Activated CD8-positive, alpha-beta T cell treated with anti-CD3 and anti-CD28 coated beads for 36 hours (primary cell): ENCODE measurements at regions not wholly inside any gene's neighbourhood (a gene's known extent, or its start where the extent isn't known, plus 50 kb on each side); places are given as distances from the start of the nearest gene placed in this dataset.

Experiments used
- ATAC-seq: fragments of 200-7000 bp; cut with Tn5 transposase; one replicate; pipeline ENCODE4 v1.10.0; 2021; ENCODE audit warnings: mild to moderate bottlenecking, moderate library complexity
- CTCF ChIA-PET: fragments of 350-600 bp; sonication (Branson Sonifier 250); formaldehyde crosslinking; loops from one replicate; lab custom pipeline; 2021; ENCODE audit warnings: antibody characterized with exemption; lab: Charles Lee
- POLR2A ChIA-PET: fragments of 350-600 bp; sonication (Branson Sonifier 250); formaldehyde crosslinking; loops from one replicate; lab custom pipeline; 2021; ENCODE audit warnings: antibody characterized with exemption; lab: Charles Lee
- DNase-seq: peaks from one replicate; pipeline ENCODE4 v3.0.0-alpha.2; 2020
- H3K27ac Mint-ChIP-seq: one replicate; pipeline ENCODE4 v1.8.0; 2021; ENCODE audit warnings: mild to moderate bottlenecking, mixed read lengths
- H3K27me3 Mint-ChIP-seq: one replicate; pipeline ENCODE4 v1.8.0; 2021; ENCODE audit warnings: mixed read lengths
- H3K36me3 Mint-ChIP-seq: one replicate; pipeline ENCODE4 v1.8.0; 2021; ENCODE audit warnings: low read depth, mixed read lengths
- H3K4me1 Mint-ChIP-seq: one replicate; pipeline ENCODE4 v1.8.0; 2021; ENCODE audit warnings: low read depth, mixed read lengths
- H3K4me3 Mint-ChIP-seq: one replicate; pipeline ENCODE4 v1.8.0; 2021; ENCODE audit warnings: mild to moderate bottlenecking, moderate library complexity, mixed read lengths
- H3K9me3 Mint-ChIP-seq: one replicate; pipeline ENCODE4 v1.8.0; 2021; ENCODE audit warnings: mixed read lengths
- CTCF ChIP-seq: fragments of 200-600 bp; IDR thresholded peaks from one replicate; pipeline ENCODE4 v1.8.0; 2022; ENCODE audit warnings: antibody characterized with exemption, mild to moderate bottlenecking
- intact Hi-C: fragments of 100-400 bp; cut with micrococcal nuclease; formaldehyde crosslinking; loops from one replicate; pipeline ENCODE4 v1.10.0; 2022

GRCh38 chr10:64449603-64450002, 928.4 kb downstream of the REEP3 start:
- no peaks in the 10 kb centered on the region for H3K36me3 Mint-ChIP-seq

GRCh38 chr10:64450312-64450711, 929.1 kb downstream of the REEP3 start:
- no peak for TF ChIP-seq CTCF
- H3K27me3 Mint-ChIP-seq = no peaks in the 10 kb centered on the region
- H3K27ac Mint-ChIP-seq = no peak overlapping the region
- DNase-seq = no peak
- POLR2A ChIA-PET = no interaction called here
- CTCF ChIA-PET = no interaction called here
- no peaks in the 10 kb centered on the region for H3K4me1 Mint-ChIP-seq
- H3K4me3 Mint-ChIP-seq = no peak overlapping the region
- H3K36me3 Mint-ChIP-seq = no peaks in the 10 kb centered on the region
- H3K9me3 Mint-ChIP-seq = peaks cover 2% of the 10 kb centered on the region
- ATAC-seq = no peak
- intact Hi-C loops = no loop called here

More at GRCh38 chr10:64449603-64450002, 928.4 kb downstream of the REEP3 start:
- ChIA-PET POLR2A (no interaction called here), CTCF (no interaction called here)
- Mint-ChIP-seq H3K27me3 (no peaks in the 10 kb centered on the region), H3K4me1 (no peaks in the 10 kb centered on the region), H3K9me3 (peaks cover 2% of the 10 kb centered on the region), H3K4me3 (no peak overlapping the region), H3K27ac (no peak overlapping the region)
- no peak for TF ChIP-seq CTCF
- intact Hi-C loops = no loop called here
- ATAC-seq = no peak
- no peak for DNase-seq

DNA sequence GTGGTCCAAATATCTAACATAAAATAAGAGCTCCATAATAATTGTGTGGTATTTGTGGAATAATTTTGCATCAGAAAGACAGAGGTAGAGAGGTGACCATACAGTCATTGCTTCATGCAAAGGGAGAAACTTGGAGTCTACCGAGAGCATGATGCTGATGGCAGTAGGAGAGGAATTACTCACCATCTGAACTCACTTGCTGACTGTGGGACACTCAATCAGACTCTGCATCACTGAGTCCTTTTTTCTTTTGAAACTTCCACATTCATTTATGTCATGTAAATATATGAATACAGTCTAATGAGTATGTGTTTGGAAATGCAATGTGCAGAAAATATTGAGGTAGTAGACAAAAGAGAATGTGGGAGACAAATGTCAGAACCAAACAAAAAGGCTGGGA, 933.8 kb downstream of the REEP3 start:
- intact Hi-C loops = no loop called here
- Mint-ChIP-seq H3K4me3 (no peak overlapping the region), H3K27me3 (no peaks in the 10 kb centered on the region), H3K9me3 (peaks cover 2% of the 10 kb centered on the region), H3K36me3 (no peaks in the 10 kb centered on the region), H3K27ac (no peak overlapping the region), H3K4me1 (no peaks in the 10 kb centered on the region)
- ChIA-PET POLR2A (no interaction called here), CTCF (no interaction called here)
- ATAC-seq = no peak
- DNase-seq = no peak
- no peak for TF ChIP-seq CTCF

GRCh38 chr10:64458306-64458705, 937.1 kb downstream of the REEP3 start:
- Mint-ChIP-seq H3K36me3 (no peaks in the 10 kb centered on the region), H3K27ac (no peak overlapping the region), H3K4me1 (no peaks in the 10 kb centered on the region), H3K9me3 (peaks cover under 1% of the 10 kb centered on the region), H3K4me3 (no peak overlapping the region), H3K27me3 (no peaks in the 10 kb centered on the region)
- DNase-seq (no peak), ATAC-seq (no peak)
- intact Hi-C loops = no loop called here
- POLR2A ChIA-PET = no interaction called here
- no peak for TF ChIP-seq CTCF
- CTCF ChIA-PET = no interaction called here

- DNase-seq (no peak), ATAC-seq (no peak)
- Mint-ChIP-seq H3K36me3 (no peaks in the 10 kb centered on the region), H3K4me3 (no peak overlapping the region), H3K9me3 (peaks cover 16% of the 10 kb centered on the region), H3K27me3 (no peaks in the 10 kb centered on the region), H3K27ac (no peak overlapping the region), H3K4me1 (no peaks in the 10 kb centered on the region)
- CTCF ChIA-PET = no interaction called here
- TF ChIP-seq CTCF = no peak
- POLR2A ChIA-PET = interaction anchor here (1.3 kb wide), 1 partner anchor 401 kb away, joined by 3 read pairs; no protein-coding TSS in a partner anchor
- intact Hi-C loops = no loop called here
Observed at GRCh38 chr10:64463406-64463805, 942.2 kb downstream of the REEP3 start.
